Activated B cell treated with CpG ODN at 0.5 μM for 24 hours (primary cell): ENCODE measurements at regions not wholly inside any gene's neighbourhood (a gene's known extent, or its start where the extent isn't known, plus 50 kb on each side); places are given as distances from the start of the nearest gene placed in this dataset.

Source experiments
- ATAC-seq: fragments of 200-7000 bp; cut with Tn5 transposase; one replicate; pipeline ENCODE4 v1.10.0; 2021; ENCODE audit warnings: low read depth, mild to moderate bottlenecking, moderate library complexity
- CTCF ChIA-PET: fragments of 350-600 bp; sonication (Branson Sonifier 250); formaldehyde crosslinking; loops from one replicate; lab custom pipeline; 2021; ENCODE audit warnings: antibody characterized with exemption; lab: Charles Lee
- POLR2A ChIA-PET: fragments of 350-600 bp; sonication (Branson Sonifier 250); formaldehyde crosslinking; loops from one replicate; lab custom pipeline; 2021; ENCODE audit warnings: antibody characterized with exemption; lab: Charles Lee
- DNase-seq: peaks from one replicate; pipeline ENCODE4 v3.0.0; 2022
- H3K27ac Mint-ChIP-seq: one replicate; pipeline ENCODE4 v1.8.0; 2020; ENCODE audit warnings: mixed read lengths
- H3K27me3 Mint-ChIP-seq: one replicate; pipeline ENCODE4 v1.8.0; 2021; ENCODE audit warnings: mixed read lengths
- H3K36me3 Mint-ChIP-seq: one replicate; pipeline ENCODE4 v1.8.0; 2021; ENCODE audit warnings: low read depth, mixed read lengths
- H3K4me1 Mint-ChIP-seq: one replicate; pipeline ENCODE4 v1.8.0; 2021; ENCODE audit warnings: mixed read lengths
- H3K4me3 Mint-ChIP-seq: one replicate; pipeline ENCODE4 v1.8.0; 2020; ENCODE audit warnings: mild to moderate bottlenecking, mixed read lengths
- H3K9me3 Mint-ChIP-seq: one replicate; pipeline ENCODE4 v1.8.0; 2020; ENCODE audit warnings: mixed read lengths
- CTCF ChIP-seq: fragments of 200-600 bp; IDR thresholded peaks from one replicate; pipeline ENCODE4 v1.8.0; 2022; ENCODE audit warnings: antibody characterized with exemption, mild to moderate bottlenecking
- intact Hi-C: fragments of 100-400 bp; cut with micrococcal nuclease; formaldehyde crosslinking; loops from one replicate; pipeline ENCODE4 v1.15.1; 2024

DNA sequence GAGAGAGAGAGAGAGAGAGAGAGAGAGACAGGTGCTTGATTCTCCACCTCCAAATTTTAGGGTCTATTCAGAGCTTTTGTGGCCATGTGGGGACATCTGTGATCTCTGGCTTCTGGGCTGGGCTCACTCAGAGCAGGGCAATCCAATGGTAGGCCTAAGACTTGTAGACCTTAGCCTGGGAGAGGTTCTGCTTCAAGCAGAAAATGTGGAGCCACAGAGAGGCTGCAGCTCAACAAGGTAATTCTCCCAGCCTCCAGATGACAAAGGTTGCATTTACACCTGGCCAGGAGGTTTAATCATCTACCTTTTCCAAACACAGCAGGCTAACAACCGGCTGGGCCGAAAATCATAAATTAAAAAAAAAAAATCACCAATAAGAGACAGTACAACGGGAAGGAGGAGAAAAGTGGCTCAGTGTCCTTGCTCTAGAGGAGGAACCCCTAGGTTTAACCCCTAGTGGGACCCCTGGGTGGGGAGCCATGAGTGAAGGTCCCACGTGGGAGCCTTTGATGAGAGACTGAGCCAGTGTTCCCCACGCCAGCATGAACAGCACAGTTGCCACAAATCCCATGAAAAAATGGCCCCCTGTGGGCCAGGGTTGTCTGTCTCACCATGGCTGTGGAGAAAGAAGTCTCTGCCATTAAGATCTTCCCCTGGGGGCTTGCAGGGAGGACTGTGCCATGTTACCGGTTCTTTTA lies 124.0 kb upstream of the GATA6 start:
- H3K36me3 Mint-ChIP-seq, result no peaks in the 10 kb centered on the region
- intact Hi-C loops, result no loop called here
- H3K4me1 Mint-ChIP-seq, result no peaks in the 10 kb centered on the region
- POLR2A ChIA-PET, result no interaction called here
- H3K27ac Mint-ChIP-seq, result no peak overlapping the region
- DNase-seq (no peak), ATAC-seq (no peak)
- TF ChIP-seq CTCF, result no peak
- H3K4me3 Mint-ChIP-seq, result no peak overlapping the region
- CTCF ChIA-PET, result no interaction called here
- H3K9me3 Mint-ChIP-seq, result no peaks in the 10 kb centered on the region
- no peaks in the 10 kb centered on the region for H3K27me3 Mint-ChIP-seq

DNA sequence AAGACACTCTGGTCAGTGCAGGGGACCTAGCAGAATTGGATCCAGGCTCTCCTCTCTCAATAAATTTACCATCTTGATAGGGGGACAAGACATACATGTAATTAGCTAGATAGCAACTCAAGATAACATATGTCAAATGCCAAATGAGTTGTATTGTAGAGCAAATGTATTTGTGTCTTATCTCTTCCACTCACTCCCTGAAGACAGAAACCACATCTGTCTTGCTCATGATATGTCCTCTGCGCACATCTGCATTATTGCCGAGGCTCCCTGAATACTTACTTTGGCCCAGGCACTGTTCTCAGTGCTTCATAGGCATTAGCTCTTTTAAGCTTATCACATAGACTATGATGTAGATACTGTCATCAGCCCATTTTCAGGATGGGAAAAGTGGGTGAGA lies 122.9 kb upstream of the GATA6 start:
- no peaks in the 10 kb centered on the region for H3K9me3 Mint-ChIP-seq
- TF ChIP-seq CTCF, result no peak
- no peak overlapping the region for H3K4me3 Mint-ChIP-seq
- ATAC-seq (no peak), DNase-seq (no peak)
- no peak overlapping the region for H3K27ac Mint-ChIP-seq
- intact Hi-C loops, result no loop called here
- H3K36me3 Mint-ChIP-seq, result no peaks in the 10 kb centered on the region
- no peaks in the 10 kb centered on the region for H3K27me3 Mint-ChIP-seq
- CTCF ChIA-PET, result no interaction called here
- no peaks in the 10 kb centered on the region for H3K4me1 Mint-ChIP-seq
- POLR2A ChIA-PET, result no interaction called here

- DNase-seq (no peak), ATAC-seq (no peak)
- no peak for TF ChIP-seq CTCF
- H3K9me3 Mint-ChIP-seq, result no peaks in the 10 kb centered on the region
- ChIA-PET CTCF (no interaction called here), POLR2A (no interaction called here)
- no peak overlapping the region for H3K27ac Mint-ChIP-seq
- no peaks in the 10 kb centered on the region for H3K4me1 Mint-ChIP-seq
- H3K27me3 Mint-ChIP-seq, result no peaks in the 10 kb centered on the region
- no peak overlapping the region for H3K4me3 Mint-ChIP-seq
- intact Hi-C loops, result no loop called here
- no peaks in the 10 kb centered on the region for H3K36me3 Mint-ChIP-seq
These were observed 121.9 kb upstream of the GATA6 start for GRCh38 chr18:22047485-22047884.

DNA sequence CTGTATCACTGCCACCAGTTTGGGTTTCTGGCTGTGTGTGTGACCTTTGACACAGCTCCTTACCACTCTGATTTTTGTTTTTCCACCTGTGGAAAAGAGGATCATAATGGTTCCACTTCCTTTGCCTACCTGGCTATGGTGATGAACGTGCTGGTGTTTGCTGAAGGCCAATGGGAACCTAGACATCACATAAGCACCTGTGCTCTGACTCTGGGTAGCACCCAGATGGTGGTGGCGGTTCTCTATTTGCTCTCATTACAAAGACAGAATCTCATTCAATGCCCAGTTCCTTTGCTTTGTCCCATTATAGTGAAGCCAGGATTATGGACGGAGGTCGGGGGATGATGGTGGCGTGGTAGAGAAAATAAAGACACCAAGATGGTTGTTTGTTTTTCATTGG lies 121.2 kb upstream of the GATA6 start:
- DNase-seq (no peak), ATAC-seq (no peak)
- Mint-ChIP-seq H3K9me3 (no peaks in the 10 kb centered on the region), H3K4me3 (no peak overlapping the region), H3K27ac (no peak overlapping the region), H3K27me3 (no peaks in the 10 kb centered on the region), H3K4me1 (no peaks in the 10 kb centered on the region), H3K36me3 (no peaks in the 10 kb centered on the region)
- intact Hi-C loops, result no loop called here
- POLR2A ChIA-PET, result no interaction called here
- no peak for TF ChIP-seq CTCF
- CTCF ChIA-PET, result no interaction called here

DNA sequence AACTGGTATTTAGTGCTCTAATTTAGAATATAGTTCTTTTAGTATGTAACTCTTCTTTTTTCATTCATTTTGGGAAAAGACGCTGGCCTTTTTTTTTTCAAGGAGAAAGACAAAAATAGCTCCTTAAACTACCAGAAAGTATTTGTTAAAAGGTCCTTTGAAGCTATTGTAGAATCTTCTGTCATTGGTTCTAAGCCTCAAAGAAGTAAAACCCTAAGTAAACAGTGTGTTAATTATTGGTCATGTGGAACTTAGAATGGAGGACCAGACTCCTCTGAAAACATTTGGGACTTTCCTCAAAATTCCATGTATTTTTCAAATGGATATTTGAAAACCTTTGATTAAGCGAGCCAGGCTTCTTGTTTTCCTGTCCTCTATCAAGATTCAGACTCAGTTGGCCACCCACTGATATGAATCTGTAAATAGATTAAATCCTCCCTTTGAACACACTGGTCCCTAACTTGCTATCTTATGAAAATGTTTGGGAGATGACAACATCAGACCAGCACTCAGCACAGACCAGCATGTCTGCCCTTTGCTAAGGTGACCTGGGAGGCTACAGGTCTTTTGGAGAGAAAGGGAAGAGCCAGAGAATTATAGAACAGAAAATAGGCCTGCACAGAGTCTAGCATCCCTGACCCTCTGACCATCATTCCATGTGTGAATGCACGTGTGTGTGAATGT lies 120.3 kb upstream of the GATA6 start:
- no peak for DNase-seq
- ChIA-PET POLR2A (no interaction called here), CTCF (no interaction called here)
- Mint-ChIP-seq H3K27me3 (no peaks in the 10 kb centered on the region), H3K27ac (no peak overlapping the region), H3K4me1 (no peaks in the 10 kb centered on the region), H3K36me3 (no peaks in the 10 kb centered on the region), H3K9me3 (no peaks in the 10 kb centered on the region), H3K4me3 (no peak overlapping the region)
- ATAC-seq, result no peak
- intact Hi-C loops, result no loop called here
- TF ChIP-seq CTCF, result no peak
